ENCODE measurements at regions not wholly inside any gene's neighbourhood (a gene's known extent, or its start where the extent isn't known, plus 50 kb on each side); places are given as distances from the start of the nearest gene placed in this dataset.

DNA sequence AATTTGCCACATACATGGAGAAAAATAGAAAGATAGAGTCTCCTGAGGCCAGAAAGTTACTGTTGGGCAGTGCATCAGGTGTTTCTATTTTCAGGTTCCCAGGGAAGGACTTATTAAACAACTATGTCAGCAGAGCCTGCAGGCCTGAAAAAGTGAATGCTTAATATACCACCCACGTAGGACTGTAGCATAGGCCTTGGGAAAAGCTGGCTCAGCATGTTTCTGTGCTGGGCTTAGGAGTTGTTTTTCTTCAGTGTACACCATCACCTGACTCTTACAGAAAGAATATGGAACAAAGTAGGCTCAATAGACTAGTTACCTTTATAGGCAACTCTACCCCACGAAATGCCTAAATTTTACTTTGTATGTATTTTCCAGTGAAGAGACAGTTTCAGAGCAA, 1385.9 kb downstream of the FAM133A start:
- TF ChIP-seq, protein P1, sequence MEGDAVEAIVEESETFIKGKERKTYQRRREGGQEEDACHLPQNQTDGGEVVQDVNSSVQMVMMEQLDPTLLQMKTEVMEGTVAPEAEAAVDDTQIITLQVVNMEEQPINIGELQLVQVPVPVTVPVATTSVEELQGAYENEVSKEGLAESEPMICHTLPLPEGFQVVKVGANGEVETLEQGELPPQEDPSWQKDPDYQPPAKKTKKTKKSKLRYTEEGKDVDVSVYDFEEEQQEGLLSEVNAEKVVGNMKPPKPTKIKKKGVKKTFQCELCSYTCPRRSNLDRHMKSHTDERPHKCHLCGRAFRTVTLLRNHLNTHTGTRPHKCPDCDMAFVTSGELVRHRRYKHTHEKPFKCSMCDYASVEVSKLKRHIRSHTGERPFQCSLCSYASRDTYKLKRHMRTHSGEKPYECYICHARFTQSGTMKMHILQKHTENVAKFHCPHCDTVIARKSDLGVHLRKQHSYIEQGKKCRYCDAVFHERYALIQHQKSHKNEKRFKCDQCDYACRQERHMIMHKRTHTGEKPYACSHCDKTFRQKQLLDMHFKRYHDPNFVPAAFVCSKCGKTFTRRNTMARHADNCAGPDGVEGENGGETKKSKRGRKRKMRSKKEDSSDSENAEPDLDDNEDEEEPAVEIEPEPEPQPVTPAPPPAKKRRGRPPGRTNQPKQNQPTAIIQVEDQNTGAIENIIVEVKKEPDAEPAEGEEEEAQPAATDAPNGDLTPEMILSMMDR (IDR thresholded peaks at IDR 0.05), result no peak
- TF ChIP-seq EP300 (IDR thresholded peaks at IDR 0.05) (no peak), POLR2A (IDR thresholded peaks at IDR 0.05) (no peak)
